Peyer's patch (tissue), 4 donors: ENCODE measurements at regions not wholly inside any gene's neighbourhood (a gene's known extent, or its start where the extent isn't known, plus 50 kb on each side); places are given as distances from the start of the nearest gene placed in this dataset.

ENCODE experiments used
- POLR2A ChIP-seq, 2 donors: fragments of 450-650 bp; IDR thresholded peaks; one replicate each; pipeline ENCODE4 v1.5.1; 2017; ENCODE audit warnings: antibody characterized with exemption in 2 of 2, mild to moderate bottlenecking in 2 of 2, moderate library complexity in 2 of 2
- TF ChIP-seq, protein P1 (sequence below), 6 experiments: fragments of 450-650 bp in 4 of 6; fragments of 200-600 bp in 2 of 6; sonication (generic) in 1 of 6; IDR thresholded peaks; one replicate each; pipeline ENCODE4 v1.5.1; 2017 to 2019; ENCODE audit warnings: antibody characterized with exemption in 6 of 6, mild to moderate bottlenecking in 3 of 6, moderate library complexity in 1 of 6

DNA sequence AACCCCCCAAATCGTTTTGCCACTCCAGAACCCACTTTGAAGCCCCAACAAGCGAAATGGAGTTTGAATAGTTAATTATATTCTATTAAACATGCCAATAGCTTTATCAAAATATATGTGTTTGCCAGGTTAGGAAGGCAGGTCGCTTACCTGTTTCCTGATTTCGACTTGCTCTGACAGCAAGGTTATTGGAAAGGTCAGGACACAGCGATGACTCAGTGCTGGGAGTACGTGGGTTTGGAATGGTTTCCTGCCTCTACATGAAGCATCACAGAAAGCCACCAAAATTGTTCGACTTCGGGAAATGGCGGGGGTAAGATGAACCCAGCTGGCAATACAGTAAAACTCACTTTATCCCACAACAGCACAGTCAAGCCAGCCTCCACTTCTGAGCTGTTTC is 135.6 kb upstream of the ABI3BP start:
- TF ChIP-seq, protein P1, sequence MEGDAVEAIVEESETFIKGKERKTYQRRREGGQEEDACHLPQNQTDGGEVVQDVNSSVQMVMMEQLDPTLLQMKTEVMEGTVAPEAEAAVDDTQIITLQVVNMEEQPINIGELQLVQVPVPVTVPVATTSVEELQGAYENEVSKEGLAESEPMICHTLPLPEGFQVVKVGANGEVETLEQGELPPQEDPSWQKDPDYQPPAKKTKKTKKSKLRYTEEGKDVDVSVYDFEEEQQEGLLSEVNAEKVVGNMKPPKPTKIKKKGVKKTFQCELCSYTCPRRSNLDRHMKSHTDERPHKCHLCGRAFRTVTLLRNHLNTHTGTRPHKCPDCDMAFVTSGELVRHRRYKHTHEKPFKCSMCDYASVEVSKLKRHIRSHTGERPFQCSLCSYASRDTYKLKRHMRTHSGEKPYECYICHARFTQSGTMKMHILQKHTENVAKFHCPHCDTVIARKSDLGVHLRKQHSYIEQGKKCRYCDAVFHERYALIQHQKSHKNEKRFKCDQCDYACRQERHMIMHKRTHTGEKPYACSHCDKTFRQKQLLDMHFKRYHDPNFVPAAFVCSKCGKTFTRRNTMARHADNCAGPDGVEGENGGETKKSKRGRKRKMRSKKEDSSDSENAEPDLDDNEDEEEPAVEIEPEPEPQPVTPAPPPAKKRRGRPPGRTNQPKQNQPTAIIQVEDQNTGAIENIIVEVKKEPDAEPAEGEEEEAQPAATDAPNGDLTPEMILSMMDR (IDR thresholded peaks at IDR 0.05): no peak
- no peak for TF ChIP-seq POLR2A (IDR thresholded peaks at IDR 0.05)
